Aorta (tissue), 5 donors: ENCODE measurements at regions not wholly inside any gene's neighbourhood (a gene's known extent, or its start where the extent isn't known, plus 50 kb on each side); places are given as distances from the start of the nearest gene placed in this dataset.

Experiments
- ATAC-seq: fragments of 200-7000 bp; cut with Tn5 transposase; one replicate; pipeline ENCODE4 v1.9.1; 2022; ENCODE audit warnings: moderate library complexity; ENCODE audit not compliant: low FRiP score
- DNase-seq, 2 donors: peaks; one replicate each; pipeline ENCODE4 v3.0.0-alpha.2; 2020
- H3K27ac ChIP-seq, 2 donors: one replicate each; pipeline ENCODE4 v1.5.1; 2013; ENCODE audit warnings: low read length in 2 of 2, mild to moderate bottlenecking in 2 of 2, moderate library complexity in 2 of 2, control low read depth in 1 of 2, inconsistent platforms in 1 of 2, low read depth in 1 of 2
- H3K27me3 ChIP-seq, 2 donors: one replicate each; pipeline ENCODE4 v1.6.1; 2013; ENCODE audit warnings: control low read depth in 1 of 2, low read length in 1 of 2, mild to moderate bottlenecking in 1 of 2, moderate library complexity in 1 of 2; ENCODE audit not compliant: insufficient read depth in 2 of 2, control insufficient read depth in 1 of 2
- H3K36me3 ChIP-seq, 2 donors: one replicate each; pipeline ENCODE4 v1.6.1; 2013; ENCODE audit warnings: control low read depth in 1 of 2, low read length in 1 of 2, mild to moderate bottlenecking in 1 of 2; ENCODE audit not compliant: insufficient read depth in 2 of 2, control insufficient read depth in 1 of 2
- H3K4me1 ChIP-seq, 2 donors: one replicate each; pipeline ENCODE4 v1.6.1; 2013; ENCODE audit warnings: low read length in 2 of 2, control low read depth in 1 of 2, mild to moderate bottlenecking in 1 of 2, moderate library complexity in 1 of 2; ENCODE audit not compliant: insufficient read depth in 2 of 2, control insufficient read depth in 1 of 2
- H3K4me3 ChIP-seq, 2 donors: one replicate each; pipeline ENCODE4 v1.5.1; 2013; ENCODE audit warnings: low read length in 2 of 2, control low read depth in 1 of 2, mild to moderate bottlenecking in 1 of 2
- H3K9me3 ChIP-seq: one replicate; pipeline ENCODE4 v1.6.1; 2013; ENCODE audit warnings: mild to moderate bottlenecking, low read length; ENCODE audit not compliant: control insufficient read depth
- whole genome bisulfite sequencing, 2 donors: extraction: QIAGEN DNeasy Blood & Tissue Kit; methylation state at CpG; one replicate each; pipeline ENCODE4 v1.1.7; 2013; 5-methylcytosine and 5-hydroxymethylcytosine counted together
- intact Hi-C, 2 donors: fragments of 100-400 bp; cut with DNase I; formaldehyde crosslinking; loops; one replicate each; pipeline versions ENCODE4 v1.14.2 to v1.15.0; 2022
- donor health status: healthy with polysubstance abuse.
- donor health status: Bipolar disorder and iron deficiency.
- donor health status: DM: no; HTN: no; CAD: no.
- donor health status: DM: no; HTN: no; CAD: no.
- donor health status: DM: yes; HTN: yes; CAD: no.

DNA sequence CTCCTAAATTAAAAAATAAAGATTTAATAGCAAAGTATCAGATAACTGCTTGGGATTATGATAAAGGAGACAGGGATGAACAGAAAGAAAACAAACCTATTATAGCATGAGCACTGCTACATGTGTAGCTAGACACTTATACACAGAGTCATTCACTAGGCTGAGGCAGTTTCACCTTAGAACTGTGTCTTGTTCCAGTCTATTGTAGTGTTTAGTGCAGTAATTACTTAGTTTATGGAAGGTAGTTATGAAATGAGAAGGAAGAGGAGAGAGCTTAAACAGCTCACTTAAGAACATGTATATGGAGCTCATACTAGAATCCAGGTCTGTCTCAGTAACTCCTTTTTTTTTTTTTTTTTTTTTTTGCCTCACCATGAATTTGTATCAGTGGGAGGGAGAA lies 441.4 kb downstream of the PDCD6IP start:
- DNase-seq (no peak), ATAC-seq (no peak)
- Histone ChIP-seq H3K9me3 (peaks cover 1% of the 10 kb centered on the region), H3K27me3 (no peaks in the 10 kb centered on the region), H3K27ac (no peak overlapping the region), H3K4me1 (no peaks in the 10 kb centered on the region), H3K4me3 (no peak overlapping the region), H3K36me3 (no peaks in the 10 kb centered on the region)
- intact Hi-C loops: no loop called here

- Histone ChIP-seq H3K27me3 (no peaks in the 10 kb centered on the region), H3K36me3 (no peaks in the 10 kb centered on the region), H3K4me3 (no peak overlapping the region), H3K4me1 (peaks cover 4 to 5% of the 10 kb centered on the region in 2 donors), H3K27ac (no peak overlapping the region), H3K9me3 (peaks cover 4% of the 10 kb centered on the region)
- intact Hi-C loops: no loop called here
- DNase-seq (no peak), ATAC-seq (no peak)
- WGBS, 2 donors: 94 to 95% methylated on average over 1 of the region's 1 CpG
These were observed 449.0 kb downstream of the PDCD6IP start for GRCh38 chr3:34247401-34247800.

DNA sequence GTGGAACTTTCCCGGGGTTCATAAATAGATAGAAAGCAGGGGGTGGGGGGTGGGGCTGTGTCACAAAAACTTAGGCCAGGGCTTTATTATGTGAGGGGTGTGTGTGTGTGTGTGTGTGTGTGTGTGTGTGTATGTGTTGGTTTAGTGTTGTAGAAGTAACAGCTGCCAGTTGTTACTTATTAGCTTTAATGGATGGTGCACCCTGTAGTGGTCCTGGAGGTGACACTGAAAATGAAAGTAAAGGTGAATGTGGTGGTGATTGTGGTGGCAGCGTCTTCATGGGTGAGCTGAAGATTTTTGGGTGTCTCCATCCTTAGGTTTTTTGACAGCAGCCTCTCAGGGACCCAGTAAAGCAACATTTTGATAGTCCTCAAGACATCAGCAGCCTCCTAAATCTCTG lies 449.9 kb downstream of the PDCD6IP start:
- Histone ChIP-seq H3K4me3 (no peak overlapping the region), H3K27ac (no peak overlapping the region), H3K27me3 (no peaks in the 10 kb centered on the region), H3K4me1 (peaks cover 4 to 7% of the 10 kb centered on the region in 2 donors), H3K9me3 (peaks cover 3% of the 10 kb centered on the region), H3K36me3 (no peaks in the 10 kb centered on the region)
- ATAC-seq (no peak), DNase-seq (no peak)
- 69 to 73% methylated on average over 2 of the region's 2 CpGs for WGBS, 2 donors
- intact Hi-C loops: no loop called here

DNA sequence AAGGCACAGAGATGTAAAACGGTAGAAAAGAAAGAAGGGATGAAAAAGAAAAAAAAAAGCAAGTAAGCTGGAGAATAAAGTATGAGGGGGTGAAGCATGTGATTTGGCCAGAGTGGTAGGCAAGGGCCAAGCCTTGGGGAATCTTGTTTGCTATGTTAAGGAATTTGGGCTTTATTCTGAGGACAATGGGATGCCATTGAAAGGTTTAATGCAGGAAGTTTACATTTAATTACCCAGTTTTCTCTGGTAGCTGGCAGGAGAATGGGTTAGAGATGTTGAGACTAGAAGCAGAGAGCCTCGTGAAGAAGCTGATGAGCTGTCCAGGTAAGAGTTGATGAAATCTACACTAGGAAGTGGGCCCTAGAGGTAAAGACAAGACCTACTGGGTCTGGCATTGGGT lies 455.9 kb downstream of the PDCD6IP start:
- Histone ChIP-seq H3K27ac (no peak overlapping the region), H3K9me3 (no peaks in the 10 kb centered on the region), H3K4me3 (no peak overlapping the region), H3K36me3 (no peaks in the 10 kb centered on the region), H3K4me1 (peaks cover 13% of the 10 kb centered on the region in 2 donors), H3K27me3 (no peaks in the 10 kb centered on the region)
- no peak for ATAC-seq
- DNase-seq: no peak
- 91 to 100% methylated on average over 2 of the region's 2 CpGs for whole genome bisulfite sequencing, 2 donors
- intact Hi-C loops: no loop called here

DNA sequence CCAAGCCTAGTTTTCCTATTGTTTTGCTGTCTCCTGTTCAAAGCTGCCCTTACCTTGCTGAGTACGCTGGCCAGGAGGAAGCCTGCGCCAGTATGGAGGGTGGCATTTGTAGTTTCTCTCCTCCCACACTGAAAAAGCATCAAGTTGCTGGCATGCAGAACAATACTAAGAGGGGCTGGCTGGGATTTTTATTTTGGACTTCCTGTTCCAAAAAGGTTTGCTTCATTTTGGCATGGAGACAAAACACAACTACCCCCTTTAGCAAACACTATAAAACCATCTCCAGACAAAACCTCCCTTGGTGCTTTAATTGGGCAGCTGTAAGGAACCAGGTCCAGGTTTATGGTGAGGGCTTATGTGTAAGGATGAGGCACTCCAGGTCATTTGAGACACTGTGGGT lies 457.6 kb downstream of the PDCD6IP start:
- DNase-seq: no peak
- WGBS, 2 donors: 8 to 12% methylated on average over 2 of the region's 2 CpGs

GRCh38 chr3:34256791-34257190 lies 458.4 kb downstream of the PDCD6IP start:
- no peaks in the 10 kb centered on the region for H3K27me3 ChIP-seq
- H3K4me3 ChIP-seq: no peak overlapping the region
- ATAC-seq (no peak), DNase-seq (no peak)
- peaks cover 10 to 17% of the 10 kb centered on the region in 2 donors for H3K4me1 ChIP-seq
- intact Hi-C loops: loop anchor here in 1 of 2 donors (5.0 kb wide), 2 partner anchors 44 to 426 kb away; no protein-coding TSS in a partner anchor
- H3K36me3 ChIP-seq: no peaks in the 10 kb centered on the region
- H3K27ac ChIP-seq: peak overlapping the region; percentile 38 to 67
- WGBS, 2 donors: 69 to 71% methylated on average over 2 of the region's 2 CpGs
- no peaks in the 10 kb centered on the region for H3K9me3 ChIP-seq

More for the DNA sequence above, 457.6 kb downstream of the PDCD6IP start:
- Histone ChIP-seq H3K27ac (peak overlapping the region; percentile 38 to 42), H3K36me3 (no peaks in the 10 kb centered on the region), H3K9me3 (no peaks in the 10 kb centered on the region), H3K27me3 (no peaks in the 10 kb centered on the region), H3K4me1 (peaks cover 10 to 15% of the 10 kb centered on the region in 2 donors), H3K4me3 (no peak overlapping the region)
- ATAC-seq: no peak
- intact Hi-C loops: loop anchor here in 1 of 2 donors (5.0 kb wide), 2 partner anchors 44 to 426 kb away; no protein-coding TSS in a partner anchor

- H3K27ac ChIP-seq: peak overlapping the region in 1 of 2 donors; percentile 15
- ATAC-seq: peak; percentile 51
- no peak for DNase-seq
- whole genome bisulfite sequencing, 2 donors: 31 to 43% methylated on average over 2 of the region's 2 CpGs
- no peaks in the 10 kb centered on the region for H3K9me3 ChIP-seq
- no peaks in the 10 kb centered on the region for H3K36me3 ChIP-seq
- no peak overlapping the region for H3K4me3 ChIP-seq
- intact Hi-C loops: loop anchor here in 1 of 2 donors (5.0 kb wide), 2 partner anchors 46 to 424 kb away; no protein-coding TSS in a partner anchor
- H3K4me1 ChIP-seq: peaks cover 6 to 20% of the 10 kb centered on the region in 2 donors
- H3K27me3 ChIP-seq: no peaks in the 10 kb centered on the region
These were observed 460.0 kb downstream of the PDCD6IP start for GRCh38 chr3:34258271-34258998.

GRCh38 chr3:34260271-34261000 lies 462.0 kb downstream of the PDCD6IP start:
- 76 to 88% methylated on average over 2 of the region's 2 CpGs for WGBS, 2 donors
- H3K9me3 ChIP-seq: no peaks in the 10 kb centered on the region
- H3K27me3 ChIP-seq: no peaks in the 10 kb centered on the region
- no peak overlapping the region for H3K4me3 ChIP-seq
- no peak overlapping the region for H3K27ac ChIP-seq
- intact Hi-C loops: loop anchor here in 1 of 2 donors (5.0 kb wide), 1 partner anchor 53 kb away; no protein-coding TSS in a partner anchor
- H3K4me1 ChIP-seq: peaks cover 6 to 24% of the 10 kb centered on the region in 2 donors
- no peak for ATAC-seq
- peak; percentile 60 to 77 for DNase-seq
- no peaks in the 10 kb centered on the region for H3K36me3 ChIP-seq
